G401.6 (cell line): ENCODE measurements at regions not wholly inside any gene's neighbourhood (a gene's known extent, or its start where the extent isn't known, plus 50 kb on each side); places are given as distances from the start of the nearest gene placed in this dataset.
A peak's percentile ranks its signal among the peaks of the same experiment; 100 is the strongest.
"Not testable (repeated sequence)": the region's sequence is repeated elsewhere in the genome, so short reads cannot be mapped to it uniquely, and the experiment has no call there.

Experiments used
- FAIRE-seq: peaks from 2 replicates; lab custom pipeline; 2012; peaks lifted over from hg19 to GRCh38; lab: Jason Lieb, UNC

DNA sequence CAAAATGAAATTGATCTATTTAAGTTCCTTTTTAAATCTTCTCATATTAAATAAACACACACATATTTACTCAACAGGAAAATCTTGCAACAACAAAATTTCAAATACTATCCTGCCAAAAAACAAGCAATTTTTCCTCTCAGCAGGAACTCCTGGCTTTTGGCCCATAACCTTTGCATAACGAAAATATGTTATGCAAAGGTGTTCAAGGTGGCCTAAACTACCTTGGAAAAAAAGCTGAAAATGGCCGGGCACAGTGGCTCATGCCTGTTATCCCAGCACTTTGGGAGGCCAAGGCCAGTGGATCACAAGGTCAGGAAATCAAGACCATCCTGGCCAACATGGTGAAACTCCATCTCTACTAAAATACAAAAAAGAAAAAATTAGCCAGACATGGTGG, 424.3 kb upstream of the ZNF337 start:
- not testable (repeated sequence) for FAIRE-seq

DNA sequence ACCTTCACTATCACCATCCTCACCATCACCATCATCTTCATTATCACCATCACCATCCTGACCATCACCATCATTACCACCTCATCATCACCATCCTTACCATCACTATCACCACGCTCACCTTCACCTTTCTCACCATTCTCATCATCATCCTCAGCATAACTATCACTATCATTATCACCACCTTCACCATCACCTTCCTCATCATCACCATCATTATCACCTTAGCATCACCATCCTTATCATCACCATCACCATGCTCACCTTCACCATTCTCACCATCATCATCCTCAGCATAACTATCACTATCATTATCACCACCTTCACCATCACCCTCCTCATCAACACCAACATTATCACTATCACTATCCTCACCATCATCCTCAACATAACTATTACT, 397.8 kb upstream of the ZNF337 start:
- FAIRE-seq: not testable (repeated sequence)

DNA sequence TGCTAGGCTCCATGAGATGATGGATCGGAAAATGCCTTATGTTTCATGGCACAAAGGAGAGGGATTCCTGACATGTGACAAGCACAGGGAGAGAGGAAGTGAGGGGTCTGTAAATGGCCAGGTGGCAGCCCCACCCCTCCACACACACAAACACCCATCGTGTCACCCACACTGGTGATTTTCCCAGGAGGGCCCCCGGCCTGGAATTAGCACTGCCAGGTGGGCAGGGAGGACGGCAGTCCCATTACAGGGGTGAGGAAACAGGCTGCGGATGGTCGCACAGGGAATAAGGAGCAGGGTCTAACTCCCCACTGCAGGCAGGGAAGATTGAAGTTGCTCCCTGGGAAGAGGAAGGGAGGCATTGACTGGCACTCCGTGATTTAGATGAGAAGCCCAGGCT, 395.3 kb upstream of the ZNF337 start:
- FAIRE-seq: not testable (repeated sequence)

DNA sequence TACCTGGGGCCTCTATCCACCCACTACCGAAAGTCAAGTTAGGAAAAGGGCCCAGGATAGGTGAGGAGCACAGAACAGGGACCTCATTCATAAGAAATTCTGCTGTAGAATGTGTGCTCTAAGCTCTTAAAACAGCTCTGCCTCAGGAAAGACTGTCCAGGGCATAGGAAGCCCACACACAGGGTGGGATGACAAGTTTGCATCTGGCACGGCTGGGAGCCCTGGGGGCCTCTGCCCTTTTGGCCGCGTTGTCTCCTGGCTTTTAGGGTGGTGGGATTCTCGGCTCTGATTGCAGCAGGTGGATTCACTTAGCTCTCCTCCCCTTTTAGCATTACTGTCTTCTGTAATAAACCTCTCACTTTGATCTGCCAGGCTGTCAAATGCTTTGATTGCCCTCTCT, 389.5 kb upstream of the ZNF337 start:
- FAIRE-seq: not testable (repeated sequence)

DNA sequence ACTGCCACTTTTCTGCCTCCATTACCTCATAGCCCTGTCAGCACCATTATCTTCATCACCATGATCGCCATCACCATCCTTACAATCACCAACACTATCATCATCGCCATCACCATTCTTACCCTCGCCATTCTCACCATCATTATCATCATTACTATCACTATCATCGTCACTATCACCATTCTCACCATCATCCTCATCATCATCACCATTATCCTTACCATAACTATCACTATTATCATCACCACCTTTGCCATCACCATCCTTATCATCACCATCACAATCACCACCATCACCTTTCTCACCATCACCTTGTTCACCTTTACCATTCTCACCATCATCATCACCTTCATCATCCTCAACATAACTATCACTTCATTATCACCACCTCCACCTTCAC, 377.3 kb upstream of the ZNF337 start:
- FAIRE-seq: not testable (repeated sequence)

DNA sequence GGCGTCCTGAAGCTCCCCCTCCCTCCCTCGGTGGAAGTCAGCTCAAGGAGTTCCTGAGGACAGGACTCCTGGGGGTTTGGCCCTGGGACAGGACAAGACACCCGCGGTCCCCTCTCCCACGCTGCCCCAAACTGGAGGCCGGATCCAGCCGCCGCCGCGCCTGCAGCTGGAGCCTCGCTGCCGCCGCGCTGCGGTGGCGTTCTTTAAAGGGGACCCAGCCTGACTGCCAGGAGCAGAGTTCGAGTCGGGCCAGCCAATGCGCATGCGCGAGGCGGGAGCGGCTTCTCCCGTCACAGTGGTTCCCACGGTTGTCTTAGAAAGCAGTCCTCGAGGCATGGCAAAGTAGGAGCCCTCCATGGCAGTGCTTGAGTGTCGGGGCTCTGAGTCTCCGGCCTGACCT, 362.7 kb upstream of the ZNF337 start:
- FAIRE-seq: not testable (repeated sequence)

DNA sequence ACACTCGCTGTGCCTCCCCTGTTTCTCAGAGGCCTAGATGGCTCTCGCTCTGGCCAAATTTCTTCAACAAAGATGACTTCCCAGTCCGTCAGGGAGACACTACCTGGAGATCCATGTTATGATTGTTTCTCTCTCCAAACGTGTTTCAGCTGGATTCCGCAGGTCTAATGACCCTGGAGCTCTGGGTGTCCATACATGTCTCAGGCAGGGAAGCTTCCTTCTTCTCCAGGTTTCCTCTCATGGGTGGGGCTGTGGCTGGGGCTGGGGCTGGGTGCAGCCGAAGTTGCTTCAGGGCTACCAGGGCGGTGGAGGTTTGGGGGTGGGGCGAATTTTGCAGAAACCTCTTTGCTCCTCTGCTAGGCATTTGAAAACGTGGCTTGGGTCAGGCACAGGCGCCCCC, 361.8 kb upstream of the ZNF337 start:
- FAIRE-seq: not testable (repeated sequence)

DNA sequence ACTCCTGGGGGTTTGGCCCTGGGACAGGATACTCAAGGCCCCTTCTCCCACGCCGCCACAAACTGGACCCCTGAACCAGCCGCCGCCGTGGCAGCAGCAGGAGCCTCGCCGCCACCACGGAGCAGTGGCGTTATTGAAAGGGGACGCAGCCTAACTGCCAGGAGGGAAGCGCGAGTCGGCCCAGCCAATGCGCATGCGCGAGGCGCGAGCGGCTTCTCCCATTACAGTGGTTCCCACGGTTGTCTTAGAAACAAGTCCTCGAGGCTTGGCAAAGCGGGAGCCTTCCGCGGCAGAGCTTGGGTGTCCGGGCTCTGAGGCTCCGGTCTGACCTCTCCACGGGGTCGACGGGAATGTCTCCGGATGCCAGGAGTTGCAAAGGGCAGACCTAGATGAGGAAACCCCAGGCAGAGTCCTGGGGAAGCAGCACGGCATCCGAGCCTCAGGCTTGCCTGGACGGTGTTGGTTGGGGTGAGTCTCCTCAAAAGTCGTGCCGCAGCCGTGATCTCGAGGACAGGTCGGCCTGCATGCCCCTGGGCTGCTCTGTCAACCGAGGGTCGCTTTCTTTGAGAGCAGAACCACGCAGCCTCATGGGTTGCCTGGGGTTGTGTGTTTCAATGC, 360.6 kb upstream of the ZNF337 start:
- not testable (repeated sequence) for FAIRE-seq

DNA sequence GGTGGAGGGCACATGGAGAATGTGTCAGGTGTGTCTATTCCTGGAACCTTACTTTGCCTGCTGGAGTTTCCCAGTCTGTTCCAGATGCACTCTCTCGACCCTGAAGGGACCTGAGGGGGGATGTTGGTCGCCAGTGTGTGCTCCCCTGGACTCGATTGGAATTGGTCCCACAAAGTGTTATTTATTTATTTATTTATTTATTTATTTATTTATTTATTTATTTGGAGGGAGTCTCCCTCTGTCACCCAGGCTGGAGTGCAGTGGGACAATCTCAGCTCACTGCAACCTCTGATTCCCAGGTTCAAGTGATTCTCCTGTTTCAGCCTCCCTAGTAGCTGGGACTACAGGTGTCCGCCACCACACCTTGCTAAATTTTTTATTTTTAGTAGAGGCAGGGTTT, 329.1 kb upstream of the ZNF337 start:
- FAIRE-seq: not testable (repeated sequence)

DNA sequence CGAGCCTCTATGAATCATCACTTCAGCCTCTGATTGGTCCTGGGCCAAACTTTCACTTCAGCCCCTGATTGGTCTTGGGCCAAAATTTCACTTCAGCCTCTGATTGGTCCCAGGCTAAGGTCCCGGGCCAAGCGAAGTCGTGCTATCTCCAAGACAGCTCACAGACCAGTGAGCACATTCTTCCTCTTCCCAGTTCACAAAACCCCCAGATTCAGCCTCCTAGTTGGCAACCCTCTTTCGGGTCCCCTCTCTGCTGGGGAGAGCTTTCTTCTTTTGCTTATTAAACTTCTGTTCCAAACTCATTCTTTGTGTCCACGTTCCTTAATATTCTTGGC, 314.3 kb upstream of the ZNF337 start:
- FAIRE-seq: peak; percentile 11

DNA sequence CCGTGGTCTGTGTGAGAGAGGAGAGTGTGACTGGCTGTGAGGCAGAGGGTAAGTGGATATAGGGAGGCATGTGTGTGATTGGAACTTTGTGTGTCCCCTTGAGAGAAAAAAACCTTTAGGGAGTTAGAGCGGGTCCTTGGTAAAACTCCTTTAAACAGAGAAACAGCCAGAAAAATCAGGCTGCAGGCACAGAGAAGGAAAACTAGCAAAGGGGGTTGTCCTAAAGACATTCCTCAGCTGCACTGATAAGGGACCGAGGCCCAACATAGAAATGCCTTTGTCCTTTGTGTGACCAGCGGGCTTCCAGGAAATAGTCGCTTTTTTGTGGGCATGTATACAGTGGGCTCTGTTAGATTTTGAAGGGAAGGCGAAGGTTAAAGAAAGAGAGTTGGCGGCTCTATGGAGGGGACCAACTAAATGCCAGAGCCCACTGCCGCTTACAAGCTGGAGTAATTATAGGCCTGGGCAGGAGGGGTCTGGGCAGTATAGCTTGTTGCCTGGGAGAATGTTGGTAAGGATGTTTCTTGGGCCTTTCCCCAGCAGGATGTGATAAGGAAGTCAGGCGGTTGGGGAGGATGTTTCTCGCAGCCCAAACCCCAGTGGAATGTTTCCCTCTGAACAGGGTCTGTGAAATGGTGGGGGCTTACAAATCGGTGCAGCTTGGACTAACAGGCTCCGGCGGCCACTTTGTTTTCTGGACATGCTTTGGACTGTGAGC, 313.7 kb upstream of the ZNF337 start:
- not testable (repeated sequence) for FAIRE-seq

DNA sequence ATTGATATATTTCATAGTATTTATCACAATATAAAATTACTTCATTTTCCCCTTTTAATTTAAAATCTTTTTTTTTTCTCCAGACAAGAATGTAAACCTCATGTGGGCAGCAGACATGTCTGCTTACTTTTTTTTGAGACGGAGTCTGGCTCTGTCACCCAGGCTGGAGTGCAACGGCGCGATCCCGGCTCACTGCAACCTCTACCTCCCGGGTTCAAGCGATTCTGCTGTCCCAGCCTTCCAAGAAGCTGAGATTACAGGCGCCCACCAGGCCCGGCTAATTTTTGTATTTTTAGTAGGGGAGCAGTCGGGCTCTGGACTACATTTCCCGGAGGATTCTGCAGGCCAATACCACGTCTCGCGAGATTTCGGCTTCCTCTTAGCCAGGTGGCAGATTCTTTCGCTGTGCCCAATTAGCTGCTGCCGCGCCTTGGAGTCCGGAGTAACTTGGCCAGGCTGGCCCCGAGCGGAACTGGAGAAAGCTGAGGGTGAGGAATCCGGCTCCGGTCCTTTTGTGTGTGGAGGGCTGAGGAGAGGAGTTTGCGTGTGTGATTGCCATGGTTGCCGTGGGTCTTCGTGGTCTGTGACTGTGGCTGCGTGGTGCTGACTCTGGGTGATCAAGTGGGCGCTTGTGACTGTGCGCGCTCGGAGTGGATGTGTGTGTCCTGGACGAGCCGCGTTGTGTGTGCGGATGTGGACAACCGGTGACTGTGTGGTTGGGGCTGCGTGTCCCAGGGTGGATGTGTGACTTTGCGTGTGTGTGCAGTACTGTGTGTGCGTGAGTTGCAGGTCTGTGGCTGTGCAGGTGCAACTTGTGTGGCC, 313.0 kb upstream of the ZNF337 start:
- not testable (repeated sequence) for FAIRE-seq

DNA sequence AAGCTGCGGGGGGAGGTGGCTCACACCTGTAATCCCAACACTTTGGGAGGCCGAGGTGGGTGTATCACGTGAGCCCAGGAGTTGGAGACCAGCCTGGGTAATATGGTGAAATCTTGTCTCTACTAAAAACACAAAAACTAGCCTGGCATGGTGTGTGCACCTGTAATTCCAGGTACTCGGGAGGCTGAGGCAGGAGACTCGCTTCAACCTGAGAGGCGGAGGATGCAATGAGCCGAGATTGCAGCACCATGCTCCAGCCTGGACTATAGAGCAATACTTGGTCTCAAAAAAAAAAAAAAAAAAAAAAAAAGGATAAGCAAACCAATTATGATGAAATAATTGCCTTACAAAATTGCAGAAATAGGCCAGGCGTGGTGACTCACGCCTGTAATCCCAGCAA, 311.4 kb upstream of the ZNF337 start:
- not testable (repeated sequence) for FAIRE-seq

DNA sequence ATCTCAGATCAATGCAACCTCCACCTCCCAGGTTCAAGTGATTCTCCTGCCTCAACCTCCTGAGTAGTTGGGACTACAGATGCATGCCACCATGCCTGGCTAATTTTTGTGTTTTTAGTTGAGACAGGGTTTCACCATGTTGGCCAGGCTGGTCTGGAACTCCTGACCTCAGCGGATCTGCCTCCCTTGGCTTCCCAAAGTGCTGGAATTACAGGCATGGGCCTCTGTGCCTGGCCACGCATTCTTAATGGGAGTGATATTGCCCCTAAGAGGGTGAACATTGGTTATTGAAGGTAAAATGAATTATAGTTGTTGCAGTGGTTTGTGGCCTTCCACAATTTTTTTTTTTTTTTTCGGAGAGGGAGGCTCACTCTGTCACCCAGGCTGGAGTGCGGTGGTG, 309.5 kb upstream of the ZNF337 start:
- FAIRE-seq: not testable (repeated sequence)

DNA sequence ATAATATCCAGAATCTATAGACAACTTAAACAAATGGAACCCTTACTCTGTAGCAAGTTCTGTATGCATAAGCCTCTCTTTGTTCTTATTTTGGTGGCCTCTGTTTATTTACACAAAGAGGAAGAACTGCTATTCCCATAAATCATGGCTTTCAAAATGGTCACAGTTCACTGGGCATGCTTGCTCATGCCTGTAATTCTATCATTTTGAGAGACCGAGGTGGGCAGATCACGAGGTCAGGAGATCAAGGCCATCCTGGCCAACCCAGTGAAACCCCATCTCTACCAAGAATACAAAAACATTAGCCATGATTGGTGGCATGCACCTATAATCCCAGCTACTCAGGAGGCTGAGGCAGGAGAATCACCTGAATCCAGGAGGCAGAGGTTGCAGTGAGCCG, 307.3 kb upstream of the ZNF337 start:
- not testable (repeated sequence) for FAIRE-seq

DNA sequence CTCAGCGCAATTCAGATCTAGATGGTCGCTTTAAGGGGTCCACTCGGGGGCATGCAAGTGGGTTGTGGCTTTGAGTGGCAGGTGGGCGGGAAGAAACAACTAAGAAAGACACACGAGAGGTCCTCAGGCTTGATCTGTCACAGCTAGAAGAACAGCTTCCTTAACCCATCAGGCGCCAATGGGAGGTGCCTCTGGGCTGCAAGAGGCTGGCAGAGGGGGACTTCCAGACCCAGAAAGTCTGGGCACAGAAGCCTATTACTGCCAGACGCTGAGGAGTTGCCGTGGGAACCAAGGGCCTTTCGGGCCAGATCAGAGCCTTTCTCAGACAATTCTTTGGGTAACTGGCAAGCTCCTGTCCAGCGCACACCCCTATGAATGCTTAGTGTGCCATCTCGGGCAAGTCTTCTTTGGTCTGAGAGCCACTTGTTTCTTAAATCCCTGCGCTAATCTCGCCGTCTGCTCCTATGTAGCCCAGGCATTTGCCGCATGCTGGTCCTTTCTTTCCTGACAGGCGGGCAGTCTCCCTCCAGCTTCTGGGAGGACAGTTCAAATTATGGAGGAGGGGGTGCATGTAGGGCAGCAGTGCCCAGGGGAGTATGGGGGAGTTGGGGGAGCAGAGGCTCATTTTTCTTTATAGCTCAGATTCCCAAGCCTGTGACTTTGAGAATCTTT, 300.9 kb upstream of the ZNF337 start:
- FAIRE-seq: not testable (repeated sequence)

DNA sequence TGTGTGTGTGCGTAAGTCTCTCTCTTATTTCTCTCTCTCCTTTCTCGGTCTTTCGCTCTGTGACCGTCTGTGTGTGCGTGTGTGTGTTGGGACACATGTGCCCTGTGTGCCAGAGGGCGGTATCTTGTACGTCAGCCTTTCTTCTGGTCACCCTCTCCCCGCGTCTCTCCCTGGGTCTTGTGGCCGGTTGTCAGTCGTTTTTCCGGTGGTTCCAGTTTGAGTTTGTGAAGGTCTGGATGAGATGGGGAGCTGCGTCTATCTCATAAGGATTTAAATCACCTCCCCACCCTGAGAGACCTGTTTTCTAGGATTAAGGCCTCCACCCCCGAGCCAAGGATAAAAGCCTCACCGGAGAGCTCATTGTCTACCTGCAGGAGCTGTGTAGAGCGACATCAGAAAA, 295.5 kb upstream of the ZNF337 start:
- FAIRE-seq: no peak

DNA sequence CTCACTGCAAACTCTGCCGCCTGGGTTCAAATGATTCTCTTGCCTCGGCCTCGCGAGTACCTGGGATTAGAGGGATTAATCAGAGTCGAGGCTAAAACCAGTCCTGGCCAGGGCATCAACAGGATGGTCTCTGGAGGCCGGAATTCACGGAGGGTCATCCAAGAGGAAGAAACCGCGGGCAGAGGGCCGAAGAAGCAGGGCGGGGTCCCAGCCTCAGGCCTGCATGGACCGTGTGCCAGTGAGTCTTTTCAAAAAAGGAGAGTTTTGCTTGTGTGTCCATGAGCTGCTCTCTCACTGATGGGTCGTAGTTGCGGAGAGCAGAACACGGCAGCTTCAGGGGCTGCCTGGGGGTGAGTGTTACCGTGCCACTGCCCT, 295.1 kb upstream of the ZNF337 start:
- FAIRE-seq: no peak

DNA sequence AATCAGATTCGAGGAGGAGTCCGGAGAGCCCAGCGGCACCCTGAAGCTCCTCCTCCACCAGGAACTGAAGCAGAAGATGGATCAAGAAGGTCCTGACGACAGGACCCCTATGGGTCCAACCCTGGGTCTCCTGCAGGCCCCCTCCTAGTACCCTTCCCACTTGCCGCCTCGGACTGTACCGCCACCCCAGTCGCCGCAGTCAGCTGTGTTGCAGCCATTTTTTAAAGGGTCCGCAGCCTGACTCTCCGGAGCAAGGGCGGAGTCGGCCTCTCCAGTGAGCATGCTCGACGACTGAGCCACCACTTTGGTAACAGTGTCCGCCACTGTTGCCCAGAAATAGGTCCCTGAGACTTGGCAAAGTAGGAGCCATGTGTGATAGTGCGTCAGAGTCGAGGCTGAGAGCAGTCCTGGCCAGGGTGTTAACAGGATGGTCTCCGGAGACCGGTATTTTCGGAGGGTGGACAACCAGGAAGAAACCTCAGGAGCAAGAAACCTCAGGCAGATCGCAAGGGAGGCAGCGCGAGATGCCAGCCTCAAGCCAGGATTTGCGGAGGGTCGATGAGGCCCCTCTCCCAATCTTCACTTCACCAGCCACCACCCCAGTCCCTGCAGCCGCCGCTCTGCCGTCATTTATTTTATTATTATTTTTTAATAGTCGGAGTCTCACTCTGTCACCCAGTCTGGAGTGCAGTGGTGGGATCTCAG, 294.6 kb upstream of the ZNF337 start:
- FAIRE-seq: no peak

DNA sequence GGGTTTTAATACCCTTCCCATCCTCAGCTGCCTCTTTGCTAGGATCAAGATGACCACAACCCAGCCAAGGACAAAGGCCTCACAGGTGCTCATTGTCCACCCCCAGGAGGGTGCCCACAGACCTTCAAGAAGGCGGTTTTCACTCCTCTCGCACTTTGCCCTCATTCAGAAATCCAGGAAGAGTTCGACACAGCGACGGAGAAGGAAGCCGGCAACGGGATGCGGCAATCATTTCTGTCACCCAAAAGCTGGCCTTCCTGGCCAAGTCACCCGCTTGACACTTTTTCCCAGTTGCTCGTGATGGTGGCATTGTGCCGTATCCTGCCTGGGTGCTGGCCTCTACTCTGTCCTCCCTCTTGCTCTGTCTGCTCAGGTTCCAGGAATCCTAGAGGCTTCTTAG, 293.0 kb upstream of the ZNF337 start:
- not testable (repeated sequence) for FAIRE-seq

DNA sequence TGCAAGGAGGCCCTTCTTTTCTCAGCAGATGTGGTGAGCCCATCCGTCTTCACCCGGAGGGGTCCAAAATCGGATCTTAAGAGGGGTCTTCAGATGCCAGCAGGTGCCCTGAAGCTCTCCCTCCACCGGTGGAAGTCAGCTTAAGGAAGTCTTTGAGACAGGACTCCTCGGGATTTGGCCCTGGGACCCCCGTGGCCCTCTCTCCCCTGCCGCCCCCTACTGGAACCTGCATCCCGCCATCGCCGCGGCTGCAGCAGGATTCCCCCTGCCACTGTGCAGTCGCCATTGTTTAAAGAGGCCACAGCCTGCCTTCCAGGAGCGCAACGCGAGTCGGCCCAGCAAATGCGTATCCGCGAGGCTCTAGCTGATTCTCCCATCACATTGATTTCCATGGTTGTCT, 292.5 kb upstream of the ZNF337 start:
- FAIRE-seq: no peak

DNA sequence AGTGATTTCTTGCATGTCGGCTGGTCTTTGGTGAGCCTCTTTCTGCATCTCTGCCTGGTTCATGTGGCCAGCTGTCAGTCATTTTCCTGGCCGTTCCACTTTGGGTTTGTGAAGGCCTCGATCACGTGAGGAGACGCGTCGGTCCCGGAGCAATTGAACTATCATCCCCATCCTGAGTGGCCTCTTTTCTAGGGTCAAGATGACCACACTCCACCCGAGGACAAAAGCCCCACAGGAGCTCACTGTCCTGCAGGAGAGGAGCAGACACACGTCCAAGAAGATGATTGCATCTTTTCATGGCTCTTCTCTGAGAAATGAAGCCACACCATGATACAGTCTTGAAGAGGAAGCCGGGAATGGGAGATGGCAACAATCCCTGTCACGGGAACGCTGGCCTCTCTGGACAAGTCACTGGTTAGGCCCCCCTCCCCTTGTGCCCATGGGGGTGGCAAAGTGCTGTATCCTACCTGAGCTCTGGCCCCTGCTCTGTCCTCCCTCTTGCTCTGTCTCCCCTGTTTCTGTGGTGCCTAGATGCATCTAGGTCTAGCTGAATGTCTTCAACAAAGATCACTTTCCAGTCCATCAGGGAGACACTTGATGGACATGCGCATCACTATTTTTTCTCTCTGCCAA, 291.4 kb upstream of the ZNF337 start:
- FAIRE-seq: not testable (repeated sequence)
